ENCODE measurements at regions not wholly inside any gene's neighbourhood (a gene's known extent, or its start where the extent isn't known, plus 50 kb on each side); places are given as distances from the start of the nearest gene placed in this dataset.

DNA sequence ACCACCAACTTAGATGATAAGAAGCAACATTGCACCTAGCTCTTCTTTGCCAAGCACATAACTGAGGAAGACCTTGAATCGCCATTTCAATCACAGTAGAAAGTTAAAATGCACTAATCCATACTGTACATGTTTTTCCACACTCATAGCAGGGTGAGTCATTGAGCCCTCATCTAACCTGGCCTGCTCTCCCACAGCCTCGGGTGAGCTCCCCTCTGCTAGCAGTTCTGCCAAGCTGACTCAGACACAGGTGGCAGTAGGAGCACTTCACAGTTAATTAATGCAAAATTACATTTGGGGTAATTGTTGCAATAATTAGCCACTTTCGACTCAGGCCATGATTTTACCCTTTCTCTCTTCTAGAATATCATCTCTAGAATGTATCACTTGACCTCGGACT lies 1632.8 kb upstream of the CELF4 start (continued):
- no peak for TF ChIP-seq CHD7 (IDR thresholded peaks at IDR 0.05; ENCODE audit: insufficient replicate concordance, low read length)
- no peak for TF ChIP-seq GTF2F1 (IDR thresholded peaks at IDR 0.05; ENCODE audit: borderline replicate concordance, low read depth, low read length)
- no peak for TF ChIP-seq PHF8 (conservative IDR thresholded peaks at IDR 0.05; ENCODE audit: low read depth, low read length)
- TF ChIP-seq KDM1A (IDR thresholded peaks at IDR 0.05; ENCODE audit: borderline replicate concordance, low read length) = no peak
- no peak for TF ChIP-seq SUZ12 (IDR thresholded peaks at IDR 0.05; ENCODE audit: low read length)
- TF ChIP-seq ZNF274 (IDR thresholded peaks at IDR 0.05; ENCODE audit: borderline replicate concordance, extremely low read depth, low read length) = no peak
- no peak for TF ChIP-seq CHD1 (IDR thresholded peaks at IDR 0.05; ENCODE audit: low read depth, low read length)
- TF ChIP-seq RAD21 (IDR thresholded peaks at IDR 0.05 in 1 of 2, conservative IDR thresholded peaks at IDR 0.05 in 1 of 2; ENCODE audit: low read depth in 2 of 2, low read length in 2 of 2) = no peak
- no peak for TF ChIP-seq MAX (IDR thresholded peaks at IDR 0.05)
- no peak for TF ChIP-seq EZH2 (IDR thresholded peaks at IDR 0.05; ENCODE audit: low read depth, low read length, severe bottlenecking)
- no peak for TF ChIP-seq SAP30 (IDR thresholded peaks at IDR 0.05; ENCODE audit: insufficient read depth, insufficient replicate concordance, low read length)

All from H1 (cell line).